ENCODE measurements at regions not wholly inside any gene's neighbourhood (a gene's known extent, or its start where the extent isn't known, plus 50 kb on each side); places are given as distances from the start of the nearest gene placed in this dataset.
A peak's percentile ranks its signal among the peaks of the same experiment; 100 is the strongest.
"Not testable (repeated sequence)": the region's sequence is repeated elsewhere in the genome, so short reads cannot be mapped to it uniquely, and the experiment has no call there.

DNA sequence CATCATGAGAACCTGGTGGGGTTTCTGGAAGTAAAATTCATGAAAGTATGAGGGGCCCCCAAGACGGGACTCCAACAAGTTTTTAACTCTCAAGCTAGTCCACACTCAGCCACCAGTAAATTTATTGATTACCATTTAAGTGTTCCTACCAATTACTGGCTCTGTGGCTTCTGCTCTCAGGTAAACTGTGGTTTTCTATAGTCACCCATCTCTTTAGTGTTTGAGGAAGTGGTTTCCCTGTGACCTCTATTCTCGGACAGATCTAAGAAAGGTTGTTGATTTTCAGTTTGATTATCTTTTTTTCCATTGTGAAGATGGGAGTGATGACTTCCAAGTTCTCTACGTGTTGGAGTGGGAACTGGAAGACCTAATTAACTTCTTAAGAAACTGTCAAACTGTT is 869.6 kb downstream of the CDY1 start:
- not testable (repeated sequence) for DNase-seq (ENCODE audit: low spot score)

DNA sequence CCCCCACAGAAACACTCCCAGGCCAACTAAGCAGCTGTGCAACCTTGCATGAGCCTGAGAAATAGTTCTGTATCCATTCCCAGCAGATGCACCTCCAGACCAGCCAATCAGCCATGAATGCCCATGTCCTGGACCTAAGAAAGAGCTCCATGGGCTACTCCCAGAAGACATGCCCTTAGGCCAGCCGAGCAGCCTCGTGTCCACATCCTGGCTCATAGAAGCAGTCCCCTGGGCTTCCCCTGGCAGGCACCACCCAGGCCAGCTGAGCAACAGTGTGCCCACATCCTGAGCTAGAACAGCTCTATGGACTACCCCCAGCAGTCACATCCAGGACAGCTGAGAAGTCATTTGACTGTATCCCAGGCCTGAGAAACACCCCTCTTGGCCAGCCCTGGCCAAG is 899.5 kb downstream of the CDY1 start:
- DNase-seq (ENCODE audit: low spot score): not testable (repeated sequence)

DNA sequence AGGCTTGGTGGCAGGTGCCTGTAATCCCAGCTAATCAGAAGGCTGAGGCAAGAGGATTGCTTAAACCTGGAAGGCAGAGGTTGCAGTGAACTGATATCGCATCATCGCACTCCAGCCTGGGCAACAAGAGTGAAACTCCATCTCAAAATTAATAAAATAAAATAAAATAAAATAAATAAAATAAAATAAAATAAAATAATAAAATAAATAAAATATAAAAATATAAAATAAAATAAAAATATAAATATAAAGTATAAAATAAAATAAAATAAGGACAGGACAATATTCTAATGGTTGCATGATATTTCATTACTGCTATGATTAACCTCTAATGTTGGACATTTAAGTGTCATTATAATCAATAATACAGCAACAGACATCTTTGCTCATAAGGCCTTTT is 933.1 kb downstream of the CDY1 start:
- DNase-seq (ENCODE audit: low spot score): no peak

DNA sequence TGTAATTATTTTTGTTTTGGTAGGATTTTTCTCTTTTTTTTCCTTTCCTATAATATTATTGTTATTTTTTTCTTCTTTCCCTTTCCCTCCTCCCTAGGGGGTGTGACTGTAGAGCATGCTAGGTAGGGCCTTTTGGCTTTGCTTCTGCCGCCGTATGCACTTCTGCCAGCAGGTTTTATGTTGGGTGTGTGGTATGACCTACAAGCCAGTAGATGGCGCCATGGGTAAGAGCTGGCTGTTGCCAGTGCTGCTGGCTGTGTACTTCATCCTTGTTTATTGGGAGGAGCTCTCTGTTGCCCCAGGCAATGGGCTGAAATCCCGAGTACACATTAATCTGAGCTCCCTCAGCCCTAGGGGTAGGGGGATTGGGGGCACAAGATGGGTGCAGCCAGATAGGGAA is 941.1 kb downstream of the CDY1 start:
- peak; percentile 2 for DNase-seq (ENCODE audit: low spot score)

All from H4 (cell line).